Fibroblast of mammary gland (primary cell): ENCODE measurements at regions not wholly inside any gene's neighbourhood (a gene's known extent, or its start where the extent isn't known, plus 50 kb on each side); places are given as distances from the start of the nearest gene placed in this dataset.

Experiments used
- DNase-seq: peaks from one replicate; pipeline ENCODE4 v3.0.0-alpha.2; 2010; ENCODE audit warnings: low read depth
- H3K4me3 ChIP-seq: 2 replicates; pipeline ENCODE4 v1.5.1; 2011; ENCODE audit warnings: low read depth, mild to moderate bottlenecking, low read length, moderate library complexity; ENCODE audit not compliant: control insufficient read depth
- CTCF ChIP-seq: conservative IDR thresholded peaks from 2 replicates; pipeline ENCODE4 v1.5.1; 2011; ENCODE audit warnings: low read depth, low read length, inconsistent platforms; ENCODE audit not compliant: control insufficient read depth, insufficient read depth

GRCh38 chr7:21175714-21176113, 252.2 kb upstream of the SP4 start:
- DNase-seq, result no peak
- no peak for TF ChIP-seq CTCF
- H3K4me3 ChIP-seq, result no peak overlapping the region

GRCh38 chr7:21184942-21185652, 242.8 kb upstream of the SP4 start:
- no peak for DNase-seq
- H3K4me3 ChIP-seq, result no peak overlapping the region
- no peak for TF ChIP-seq CTCF

GRCh38 chr7:21185653-21186265, 242.1 kb upstream of the SP4 start:
- DNase-seq, result no peak
- H3K4me3 ChIP-seq, result no peak overlapping the region
- no peak for TF ChIP-seq CTCF

- DNase-seq, result no peak
- TF ChIP-seq CTCF, result no peak
- no peak overlapping the region for H3K4me3 ChIP-seq
Observed at GRCh38 chr7:21191321-21192073, 236.4 kb upstream of the SP4 start.

GRCh38 chr7:21192657-21193056, 235.2 kb upstream of the SP4 start:
- no peak for TF ChIP-seq CTCF
- no peak overlapping the region for H3K4me3 ChIP-seq
- DNase-seq, result no peak

GRCh38 chr7:21193895-21194294, 234.0 kb upstream of the SP4 start:
- no peak for DNase-seq
- no peak for TF ChIP-seq CTCF
- no peak overlapping the region for H3K4me3 ChIP-seq
